ENCODE measurements at regions not wholly inside any gene's neighbourhood (a gene's known extent, or its start where the extent isn't known, plus 50 kb on each side); places are given as distances from the start of the nearest gene placed in this dataset.
"Not testable (repeated sequence)": the region's sequence is repeated elsewhere in the genome, so short reads cannot be mapped to it uniquely, and the experiment has no call there.

DNA sequence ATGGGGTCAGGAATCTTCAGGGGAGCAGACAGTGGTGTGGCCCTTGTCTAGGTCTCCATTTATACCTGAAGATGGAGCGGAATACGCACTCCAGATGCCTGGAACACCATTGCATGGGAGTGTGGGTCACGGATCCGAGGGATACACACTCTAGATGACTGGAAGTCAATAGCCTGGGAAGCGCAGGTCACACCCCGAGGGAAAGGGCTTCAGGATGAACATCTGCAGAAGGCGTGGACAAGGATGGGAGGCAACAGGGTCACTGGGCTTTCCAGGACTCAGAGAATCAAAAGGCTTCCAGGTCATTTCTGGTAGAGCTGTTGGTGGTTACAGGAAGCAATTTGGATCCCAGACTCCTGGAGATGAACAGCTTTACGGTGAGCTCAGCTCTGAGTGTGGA lies 382.2 kb upstream of the KLF6 start:
- Histone ChIP-seq H3K27ac (ENCODE audit: low read length) (no peak overlapping the region), H3K36me3 (ENCODE audit: insufficient read depth, low read depth, low read length) (no peaks in the 10 kb centered on the region), H3K4me3 (ENCODE audit: low read length) (no peak overlapping the region), H3K27me3 (ENCODE audit: insufficient read depth, low read length) (no peaks in the 10 kb centered on the region), H3K9ac (ENCODE audit: low read depth, low read length) (no peak overlapping the region), H3K9me3 (ENCODE audit: insufficient read depth, low read depth, low read length) (peaks cover 4% of the 10 kb centered on the region), H3K4me1 (ENCODE audit: insufficient read depth, low read length) (peaks cover 13% of the 10 kb centered on the region; the same call in 1 of the 2 replicates)

- Histone ChIP-seq H3K36me3 (ENCODE audit: insufficient read depth, low read depth, low read length) (no peaks in the 10 kb centered on the region), H3K27me3 (ENCODE audit: insufficient read depth, low read length) (no peaks in the 10 kb centered on the region), H3K27ac (ENCODE audit: low read length) (no peak overlapping the region), H3K4me3 (ENCODE audit: low read length) (no peak overlapping the region), H3K4me1 (ENCODE audit: insufficient read depth, low read length) (peaks cover 13% of the 10 kb centered on the region; the same call in 1 of the 2 replicates), H3K9ac (ENCODE audit: low read depth, low read length) (no peak overlapping the region), H3K9me3 (ENCODE audit: insufficient read depth, low read depth, low read length) (no peaks in the 10 kb centered on the region)
These were observed 377.7 kb upstream of the KLF6 start for GRCh38 chr10:4162571-4163286.

DNA sequence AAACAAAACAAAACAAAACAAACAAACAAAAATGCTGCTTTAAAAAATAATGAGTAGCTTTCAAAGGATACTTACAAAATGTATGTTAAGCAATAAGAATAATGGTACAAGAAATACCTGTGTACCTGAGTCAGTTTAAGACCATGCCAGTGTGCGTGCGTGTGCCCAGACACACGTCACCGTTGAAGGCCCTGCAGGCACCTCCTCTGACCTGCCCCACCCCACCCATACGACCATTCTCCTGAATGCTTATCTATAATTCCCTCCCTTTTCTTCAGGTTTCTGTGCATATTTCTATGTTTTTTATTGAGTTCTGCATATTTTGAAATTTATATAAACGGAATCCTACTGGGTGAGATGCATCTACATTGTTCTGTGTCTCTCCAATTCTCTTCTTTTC lies 374.2 kb upstream of the KLF6 start:
- H3K9ac ChIP-seq (ENCODE audit: low read depth, low read length) = no peak overlapping the region
- peaks cover 10% of the 10 kb centered on the region; the same call in 1 of the 2 replicates for H3K4me1 ChIP-seq (ENCODE audit: insufficient read depth, low read length)
- no peak overlapping the region for H3K4me3 ChIP-seq (ENCODE audit: low read length)
- no peaks in the 10 kb centered on the region for H3K27me3 ChIP-seq (ENCODE audit: insufficient read depth, low read length)
- H3K27ac ChIP-seq (ENCODE audit: low read length) = no peak overlapping the region
- H3K36me3 ChIP-seq (ENCODE audit: insufficient read depth, low read depth, low read length) = no peaks in the 10 kb centered on the region
- H3K9me3 ChIP-seq (ENCODE audit: insufficient read depth, low read depth, low read length) = no peaks in the 10 kb centered on the region

DNA sequence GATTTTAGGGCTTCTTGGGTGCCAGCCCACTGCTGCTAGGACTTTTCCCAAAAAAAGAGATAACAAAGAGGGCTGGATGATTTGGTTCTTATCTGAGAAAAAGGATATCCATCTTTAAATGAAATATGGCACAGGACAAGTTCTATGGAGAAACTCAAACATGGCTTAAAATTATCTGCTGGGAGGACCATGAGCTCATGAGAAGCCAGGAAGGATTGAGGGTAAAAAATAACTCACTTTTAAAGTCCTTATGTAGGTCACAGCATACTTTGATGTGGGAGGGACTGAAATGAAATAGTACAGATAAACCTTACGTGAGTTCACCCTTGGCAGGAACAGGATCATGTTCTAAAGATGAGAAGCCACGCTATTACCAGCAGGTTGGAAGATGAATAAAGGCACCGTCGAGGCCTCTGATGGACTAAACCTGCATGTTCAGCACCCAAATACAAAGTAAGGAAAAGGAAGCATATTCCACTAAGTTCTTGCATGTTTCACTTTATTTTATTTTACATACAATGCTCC lies 369.2 kb upstream of the KLF6 start:
- no peak overlapping the region for H3K4me3 ChIP-seq (ENCODE audit: low read length)
- no peaks in the 10 kb centered on the region for H3K9me3 ChIP-seq (ENCODE audit: insufficient read depth, low read depth, low read length)
- H3K27me3 ChIP-seq (ENCODE audit: insufficient read depth, low read length) = no peaks in the 10 kb centered on the region
- H3K4me1 ChIP-seq (ENCODE audit: insufficient read depth, low read length) = no peaks in the 10 kb centered on the region
- H3K27ac ChIP-seq (ENCODE audit: low read length) = no peak overlapping the region
- H3K36me3 ChIP-seq (ENCODE audit: insufficient read depth, low read depth, low read length) = no peaks in the 10 kb centered on the region
- no peak overlapping the region for H3K9ac ChIP-seq (ENCODE audit: low read depth, low read length)

GRCh38 chr10:4151466-4151865 lies 366.5 kb upstream of the KLF6 start:
- no peaks in the 10 kb centered on the region for H3K9me3 ChIP-seq (ENCODE audit: insufficient read depth, low read depth, low read length)
- no peaks in the 10 kb centered on the region for H3K27me3 ChIP-seq (ENCODE audit: insufficient read depth, low read length)
- no peaks in the 10 kb centered on the region for H3K4me1 ChIP-seq (ENCODE audit: insufficient read depth, low read length)
- no peaks in the 10 kb centered on the region for H3K36me3 ChIP-seq (ENCODE audit: insufficient read depth, low read depth, low read length)
- H3K27ac ChIP-seq (ENCODE audit: low read length) = no peak overlapping the region
- H3K4me3 ChIP-seq (ENCODE audit: low read length) = no peak overlapping the region
- no peak overlapping the region for H3K9ac ChIP-seq (ENCODE audit: low read depth, low read length)

- Histone ChIP-seq H3K27me3 (ENCODE audit: insufficient read depth, low read length) (no peaks in the 10 kb centered on the region), H3K27ac (ENCODE audit: low read length) (no peak overlapping the region), H3K9me3 (ENCODE audit: insufficient read depth, low read depth, low read length) (no peaks in the 10 kb centered on the region), H3K9ac (ENCODE audit: low read depth, low read length) (no peak overlapping the region), H3K4me1 (ENCODE audit: insufficient read depth, low read length) (no peaks in the 10 kb centered on the region), H3K4me3 (ENCODE audit: low read length) (no peak overlapping the region), H3K36me3 (ENCODE audit: insufficient read depth, low read depth, low read length) (no peaks in the 10 kb centered on the region)
These were observed 365.7 kb upstream of the KLF6 start for GRCh38 chr10:4150676-4151075.

GRCh38 chr10:4149460-4149859 lies 364.5 kb upstream of the KLF6 start:
- not testable (repeated sequence) for H3K9ac ChIP-seq (ENCODE audit: low read depth, low read length); H3K4me3 ChIP-seq (ENCODE audit: low read length); H3K36me3 ChIP-seq (ENCODE audit: insufficient read depth, low read depth, low read length); H3K9me3 ChIP-seq (ENCODE audit: insufficient read depth, low read depth, low read length); H3K27ac ChIP-seq (ENCODE audit: low read length); H3K4me1 ChIP-seq (ENCODE audit: insufficient read depth, low read length); H3K27me3 ChIP-seq (ENCODE audit: insufficient read depth, low read length)

GRCh38 chr10:4147245-4147644 lies 362.2 kb upstream of the KLF6 start:
- H3K36me3 ChIP-seq (ENCODE audit: insufficient read depth, low read depth, low read length) = no peaks in the 10 kb centered on the region
- no peak overlapping the region for H3K9ac ChIP-seq (ENCODE audit: low read depth, low read length)
- no peaks in the 10 kb centered on the region for H3K9me3 ChIP-seq (ENCODE audit: insufficient read depth, low read depth, low read length)
- H3K4me1 ChIP-seq (ENCODE audit: insufficient read depth, low read length) = no peaks in the 10 kb centered on the region
- no peaks in the 10 kb centered on the region for H3K27me3 ChIP-seq (ENCODE audit: insufficient read depth, low read length)
- no peak overlapping the region for H3K27ac ChIP-seq (ENCODE audit: low read length)
- H3K4me3 ChIP-seq (ENCODE audit: low read length) = no peak overlapping the region

DNA sequence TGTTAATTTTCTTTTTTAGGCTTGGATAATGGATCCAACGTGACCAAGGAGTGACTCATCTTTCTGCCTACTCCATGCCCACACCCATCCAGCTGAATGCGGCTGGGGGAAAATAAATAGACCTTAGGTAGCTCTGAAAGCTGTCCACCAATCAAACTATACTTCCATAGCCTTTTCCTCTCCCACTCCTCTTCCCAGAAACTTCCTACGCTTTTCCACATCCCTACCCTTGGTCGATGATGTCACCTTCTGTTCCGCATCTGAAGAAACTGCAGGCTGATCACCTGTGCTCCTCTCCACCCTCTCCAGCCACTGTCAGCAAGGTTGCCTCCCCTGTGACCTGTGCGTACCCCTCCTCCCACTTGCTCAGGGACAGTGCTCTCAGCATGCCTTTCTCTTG lies 359.8 kb upstream of the KLF6 start:
- Histone ChIP-seq H3K9me3 (ENCODE audit: insufficient read depth, low read depth, low read length) (peaks cover 14% of the 10 kb centered on the region; the same call in 1 of the 2 replicates), H3K27me3 (ENCODE audit: insufficient read depth, low read length) (no peaks in the 10 kb centered on the region), H3K9ac (ENCODE audit: low read depth, low read length) (no peak overlapping the region), H3K27ac (ENCODE audit: low read length) (no peak overlapping the region), H3K4me3 (ENCODE audit: low read length) (no peak overlapping the region), H3K4me1 (ENCODE audit: insufficient read depth, low read length) (no peaks in the 10 kb centered on the region), H3K36me3 (ENCODE audit: insufficient read depth, low read depth, low read length) (no peaks in the 10 kb centered on the region)

GRCh38 chr10:4141471-4141870 lies 356.5 kb upstream of the KLF6 start:
- Histone ChIP-seq H3K4me3 (ENCODE audit: low read length) (no peak overlapping the region), H3K9ac (ENCODE audit: low read depth, low read length) (no peak overlapping the region), H3K27me3 (ENCODE audit: insufficient read depth, low read length) (no peaks in the 10 kb centered on the region), H3K4me1 (ENCODE audit: insufficient read depth, low read length) (no peaks in the 10 kb centered on the region), H3K27ac (ENCODE audit: low read length) (no peak overlapping the region), H3K9me3 (ENCODE audit: insufficient read depth, low read depth, low read length) (peaks cover 14% of the 10 kb centered on the region), H3K36me3 (ENCODE audit: insufficient read depth, low read depth, low read length) (no peaks in the 10 kb centered on the region)

- Histone ChIP-seq H3K27me3 (ENCODE audit: insufficient read depth, low read length) (no peaks in the 10 kb centered on the region), H3K4me3 (ENCODE audit: low read length) (no peak overlapping the region), H3K4me1 (ENCODE audit: insufficient read depth, low read length) (no peaks in the 10 kb centered on the region), H3K36me3 (ENCODE audit: insufficient read depth, low read depth, low read length) (no peaks in the 10 kb centered on the region), H3K9ac (ENCODE audit: low read depth, low read length) (no peak overlapping the region), H3K9me3 (ENCODE audit: insufficient read depth, low read depth, low read length) (peaks cover 14% of the 10 kb centered on the region), H3K27ac (ENCODE audit: low read length) (no peak overlapping the region)
These were observed 353.2 kb upstream of the KLF6 start for GRCh38 chr10:4138146-4138721.

GRCh38 chr10:4137299-4137698 lies 352.3 kb upstream of the KLF6 start:
- Histone ChIP-seq H3K36me3 (ENCODE audit: insufficient read depth, low read depth, low read length) (no peaks in the 10 kb centered on the region), H3K27ac (ENCODE audit: low read length) (no peak overlapping the region), H3K4me3 (ENCODE audit: low read length) (no peak overlapping the region), H3K27me3 (ENCODE audit: insufficient read depth, low read length) (no peaks in the 10 kb centered on the region), H3K9ac (ENCODE audit: low read depth, low read length) (no peak overlapping the region), H3K4me1 (ENCODE audit: insufficient read depth, low read length) (no peaks in the 10 kb centered on the region), H3K9me3 (ENCODE audit: insufficient read depth, low read depth, low read length) (peaks cover 14% of the 10 kb centered on the region)
